Keratinocyte (primary cell): ENCODE measurements at regions not wholly inside any gene's neighbourhood (a gene's known extent, or its start where the extent isn't known, plus 50 kb on each side); places are given as distances from the start of the nearest gene placed in this dataset.

Experiments used
- DNase-seq: peaks from one replicate; pipeline ENCODE4 v3.0.0-alpha.2; 2011; ENCODE audit warnings: low read depth, missing footprints, low spot score
- FAIRE-seq: peaks from 2 replicates; lab custom pipeline; 2011; peaks lifted over from hg19 to GRCh38; lab: Jason Lieb, UNC
- H2AFZ ChIP-seq: 2 replicates; pipeline ENCODE4 v1.6.0; 2012; ENCODE audit warnings: low read length, control low read depth, inconsistent platforms; ENCODE audit not compliant: control insufficient read depth
- H3K27ac ChIP-seq: 2 replicates; pipeline ENCODE4 v1.5.1; 2011; ENCODE audit warnings: low read length; ENCODE audit not compliant: control insufficient read depth, insufficient read depth
- H3K27me3 ChIP-seq: 3 replicates; pipeline ENCODE4 v1.6.0; 2011; ENCODE audit warnings: low read length; ENCODE audit not compliant: control insufficient read depth, insufficient read depth; ENCODE audit errors: extremely low read depth
- H3K36me3 ChIP-seq, 2 experiments: 2 replicates in 1 of 2; 3 replicates in 1 of 2; pipeline ENCODE4 v1.5.1; 2011; ENCODE audit warnings: low read length in 2 of 2, mild to moderate bottlenecking in 1 of 2; ENCODE audit not compliant: control insufficient read depth in 2 of 2, insufficient read depth in 2 of 2; ENCODE audit errors: extremely low read depth in 1 of 2
- H3K4me1 ChIP-seq: 3 replicates; pipeline ENCODE4 v1.5.1; 2011; ENCODE audit warnings: low read length; ENCODE audit not compliant: control insufficient read depth, insufficient read depth; ENCODE audit errors: extremely low read depth
- H3K4me2 ChIP-seq: 3 replicates; pipeline ENCODE4 v1.6.0; 2011; ENCODE audit warnings: low read depth, low read length; ENCODE audit not compliant: control insufficient read depth, insufficient read depth; ENCODE audit errors: extremely low read depth
- H3K4me3 ChIP-seq, 3 experiments: fragments of 200-600 bp in 1 of 3; sonication (generic) in 1 of 3; 2 replicates in 2 of 3; 3 replicates in 1 of 3; pipeline ENCODE4 v1.5.1; 2011 to 2016; ENCODE audit warnings: low read length in 3 of 3, mild to moderate bottlenecking in 3 of 3, control low read depth in 2 of 3, inconsistent platforms in 1 of 3, low read depth in 1 of 3, mixed read lengths in 1 of 3, mixed run types in 1 of 3, moderate library complexity in 1 of 3; ENCODE audit not compliant: control insufficient read depth in 2 of 3, insufficient read depth in 2 of 3; ENCODE audit errors: extremely low read depth in 1 of 3
- H3K79me2 ChIP-seq: 2 replicates; pipeline ENCODE4 v1.6.0; 2012; ENCODE audit warnings: low read length; ENCODE audit not compliant: control insufficient read depth, insufficient read depth
- H3K9ac ChIP-seq: 3 replicates; pipeline ENCODE4 v1.6.0; 2011; ENCODE audit warnings: low read length; ENCODE audit not compliant: control insufficient read depth, insufficient read depth; ENCODE audit errors: extremely low read depth
- H3K9me1 ChIP-seq: 3 replicates; pipeline ENCODE4 v1.6.0; 2011; ENCODE audit warnings: low read length; ENCODE audit not compliant: control insufficient read depth, insufficient read depth; ENCODE audit errors: extremely low read depth
- H3K9me3 ChIP-seq: 2 replicates; pipeline ENCODE4 v1.5.1; 2012; ENCODE audit warnings: low read depth, low read length; ENCODE audit not compliant: control insufficient read depth
- H4K20me1 ChIP-seq: 3 replicates; pipeline ENCODE4 v1.6.0; 2011; ENCODE audit warnings: low read length; ENCODE audit not compliant: control insufficient read depth, insufficient read depth; ENCODE audit errors: extremely low read depth
- CTCF ChIP-seq, 3 experiments: IDR thresholded peaks in 1 of 3; conservative IDR thresholded peaks in 1 of 3; optimal IDR thresholded peaks in 1 of 3; 2 replicates in 2 of 3; 3 replicates in 1 of 3; pipeline versions ENCODE3 to v1.5.1; 2011; ENCODE audit warnings: low read length in 3 of 3, mild to moderate bottlenecking in 3 of 3, moderate library complexity in 2 of 3, control low read depth in 1 of 3, inconsistent platforms in 1 of 3; ENCODE audit not compliant: insufficient read depth in 2 of 3; ENCODE audit errors: extremely low read depth in 1 of 3
- EZH2 ChIP-seq: IDR thresholded peaks from one replicate; pipeline ENCODE4 v1.6.1; 2012; ENCODE audit warnings: inconsistent platforms, mild to moderate bottlenecking, low read length, moderate library complexity
- dilution Hi-C: fragments of 300-500 bp; cut with MboI; formaldehyde crosslinking; loops from one replicate; pipeline ENCODE4 v1.7.0; 2020; ENCODE audit warnings: low sequenced_read_pairs; ENCODE audit not compliant: extremely low pct_ligation_motif_present

- H3K27me3 ChIP-seq: no peaks in the 10 kb centered on the region
- peaks cover 7% of the 10 kb centered on the region for H3K9me3 ChIP-seq
- TF ChIP-seq CTCF (optimal IDR thresholded peaks at IDR 0.05 in 1 of 3, IDR thresholded peaks at IDR 0.05 in 1 of 3, conservative IDR thresholded peaks at IDR 0.05 in 1 of 3; ENCODE audit: extremely low read depth in 1 of 3, insufficient read depth in 2 of 3, low read length in 3 of 3): no peak
- TF ChIP-seq EZH2: no peak
- no peak overlapping the region for H3K4me2 ChIP-seq
- FAIRE-seq (no peak), DNase-seq (no peak)
- H3K9me1 ChIP-seq: no peaks in the 10 kb centered on the region
- H3K4me3 ChIP-seq: no peak overlapping the region
- no peak overlapping the region for H3K27ac ChIP-seq
- H3K79me2 ChIP-seq: no peaks in the 10 kb centered on the region
- no peak overlapping the region for H2AFZ ChIP-seq
- no peaks in the 10 kb centered on the region for H4K20me1 ChIP-seq
- H3K36me3 ChIP-seq: no peaks in the 10 kb centered on the region
- H3K4me1 ChIP-seq: no peaks in the 10 kb centered on the region
- H3K9ac ChIP-seq: no peak overlapping the region
- dilution Hi-C loops: no loop called here
Measured at GRCh38 chr6:115067690-115068447, 725.0 kb upstream of the HS3ST5 start.

DNA sequence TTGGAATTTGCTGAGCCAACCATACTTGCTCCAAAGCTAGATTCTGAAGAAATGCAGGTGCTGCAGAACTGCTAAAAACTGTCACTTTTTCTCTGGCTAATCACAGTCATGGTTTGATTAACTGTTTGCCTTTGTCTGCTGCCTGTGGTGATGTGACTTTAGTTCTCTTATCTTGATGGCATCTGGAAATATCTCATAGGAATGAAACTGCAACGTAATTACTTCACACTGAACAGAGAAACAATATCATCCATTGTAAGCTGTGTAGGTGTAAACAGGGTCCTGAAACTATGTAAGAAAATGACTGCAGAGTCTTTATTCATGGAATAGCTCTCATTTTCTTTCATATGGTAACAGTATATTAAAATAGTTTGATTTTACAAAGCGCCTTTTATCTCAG is 721.9 kb upstream of the HS3ST5 start:
- Histone ChIP-seq H2AFZ (no peak overlapping the region), H3K4me3 (no peak overlapping the region), H3K36me3 (no peaks in the 10 kb centered on the region), H3K9ac (no peak overlapping the region), H3K9me1 (no peaks in the 10 kb centered on the region), H3K79me2 (no peaks in the 10 kb centered on the region), H3K27ac (no peak overlapping the region), H3K4me2 (no peak overlapping the region), H3K27me3 (no peaks in the 10 kb centered on the region), H4K20me1 (no peaks in the 10 kb centered on the region), H3K9me3 (no peaks in the 10 kb centered on the region), H3K4me1 (no peaks in the 10 kb centered on the region)
- dilution Hi-C loops: no loop called here
- DNase-seq (no peak), FAIRE-seq (no peak)
- TF ChIP-seq EZH2 (no peak), CTCF (optimal IDR thresholded peaks at IDR 0.05 in 1 of 3, IDR thresholded peaks at IDR 0.05 in 1 of 3, conservative IDR thresholded peaks at IDR 0.05 in 1 of 3; ENCODE audit: extremely low read depth in 1 of 3, insufficient read depth in 2 of 3, low read length in 3 of 3) (no peak)
